MM.1S (cell line): ENCODE measurements at regions not wholly inside any gene's neighbourhood (a gene's known extent, or its start where the extent isn't known, plus 50 kb on each side); places are given as distances from the start of the nearest gene placed in this dataset.

ENCODE experiments used
- CTCF ChIP-seq: fragments of 300-600 bp; sonication (generic); IDR thresholded peaks from 2 replicates; pipeline ENCODE4 v1.5.1; 2016; ENCODE audit warnings: antibody characterized with exemption, low read length, mixed read lengths
- EZH2 ChIP-seq: fragments of 300-600 bp; sonication (generic); optimal IDR thresholded peaks from 2 replicates; pipeline ENCODE3; 2017; ENCODE audit warnings: low read depth, mild to moderate bottlenecking, antibody characterized with exemption, low read length, mixed read lengths

DNA sequence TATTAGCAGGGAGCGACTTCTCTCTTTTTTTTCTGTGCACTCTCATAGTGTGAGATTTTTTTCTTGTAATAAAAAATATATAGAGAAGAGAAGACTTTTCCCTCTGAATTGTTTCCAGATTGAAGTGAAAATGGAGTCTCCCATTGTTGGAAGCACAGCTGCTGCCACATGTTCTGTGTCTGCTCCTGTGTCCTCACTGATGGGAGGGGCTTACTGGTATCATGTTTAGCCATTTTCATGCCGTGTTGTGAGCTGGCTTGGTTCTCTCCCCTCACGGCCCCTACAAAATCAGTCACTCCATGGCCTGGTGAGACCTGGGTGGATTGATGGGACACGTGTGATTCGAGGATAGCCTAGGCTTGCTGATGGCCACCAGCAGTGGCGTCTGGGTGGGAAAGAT lies 379.7 kb upstream of the DDHD1 start:
- TF ChIP-seq CTCF: no peak
- no peak for TF ChIP-seq EZH2
